NT2/D1 (cell line): ENCODE measurements at regions not wholly inside any gene's neighbourhood (a gene's known extent, or its start where the extent isn't known, plus 50 kb on each side); places are given as distances from the start of the nearest gene placed in this dataset.

Experiments
- SUZ12 ChIP-seq: IDR thresholded peaks from 2 replicates; pipeline ENCODE4 v1.6.1; 2011; ENCODE audit not compliant: insufficient read length, insufficient read depth; ENCODE audit errors: extremely low read depth
- YY1 ChIP-seq: IDR thresholded peaks from 2 replicates; pipeline ENCODE4 v1.6.1; 2011; ENCODE audit not compliant: insufficient read length, insufficient read depth
- ZNF274 ChIP-seq: IDR thresholded peaks from 2 replicates; pipeline ENCODE4 v1.6.1; 2011; ENCODE audit warnings: mild to moderate bottlenecking, low read depth, low read length

- no peak for TF ChIP-seq YY1
- TF ChIP-seq SUZ12, result no peak
- no peak for TF ChIP-seq ZNF274
Measured at GRCh38 chr1:172761581-172762486, 102.9 kb downstream of the FASLG start.
